Neural cell (in vitro differentiated cells): ENCODE measurements at regions not wholly inside any gene's neighbourhood (a gene's known extent, or its start where the extent isn't known, plus 50 kb on each side); places are given as distances from the start of the nearest gene placed in this dataset.

Experiments
- H2AFZ ChIP-seq: fragments of 200-600, 300-800 bp; sonication (generic), shearing (Covaris generic); 2 replicates; pipeline ENCODE4 v1.6.0; 2014; ENCODE audit warnings: low read depth, mild to moderate bottlenecking, antibody characterized with exemption, low read length, moderate library complexity
- H3F3A ChIP-seq: fragments of 200-600 bp; shearing (Covaris generic); 2 replicates; pipeline ENCODE4 v1.6.1; 2016; ENCODE audit warnings: mild to moderate bottlenecking, moderate library complexity, mixed read lengths, antibody characterized with exemption, low read length; ENCODE audit not compliant: insufficient read depth, poor library complexity, severe bottlenecking
- H3K27ac ChIP-seq: fragments of 200-600, 300-800 bp; sonication (generic), shearing (Covaris generic); 2 replicates; pipeline ENCODE4 v1.5.1; 2014; ENCODE audit warnings: mild to moderate bottlenecking, low read length, moderate library complexity
- H3K27me3 ChIP-seq: fragments of 300-800, 200-600 bp; sonication (generic), shearing (Covaris generic); 2 replicates; pipeline ENCODE4 v1.6.0; 2014; ENCODE audit warnings: mild to moderate bottlenecking, low read depth, low read length, moderate library complexity; ENCODE audit not compliant: insufficient read depth
- H3K36me3 ChIP-seq: fragments of 300-800, 200-600 bp; sonication (generic), shearing (Covaris generic); 2 replicates; pipeline ENCODE4 v1.5.1; 2014; ENCODE audit warnings: mild to moderate bottlenecking, antibody characterized with exemption, low read length, moderate library complexity; ENCODE audit not compliant: insufficient read depth
- H3K4me2 ChIP-seq: fragments of 300-800, 200-600 bp; sonication (generic), shearing (Covaris generic); 2 replicates; pipeline ENCODE4 v1.6.0; 2014; ENCODE audit warnings: mild to moderate bottlenecking, low read length
- H3K4me3 ChIP-seq: fragments of 300-800, 200-600 bp; sonication (generic), shearing (Covaris generic); 2 replicates; pipeline ENCODE4 v1.5.1; 2014; ENCODE audit warnings: mild to moderate bottlenecking, low read length, moderate library complexity
- H3K79me2 ChIP-seq: fragments of 200-600 bp; shearing (Covaris generic); replicated peaks from 2 replicates; pipeline ENCODE4 v1.6.0; 2014; ENCODE audit warnings: mild to moderate bottlenecking, low read length, moderate library complexity; ENCODE audit not compliant: insufficient read depth
- H3K9ac ChIP-seq: fragments of 300-800, 200-600 bp; sonication (generic), shearing (Covaris generic); 2 replicates; pipeline ENCODE4 v1.6.1; 2016; ENCODE audit warnings: mild to moderate bottlenecking, low read length, mixed read lengths
- H3K9me2 ChIP-seq: fragments of 200-600 bp; shearing (Covaris generic); 2 replicates; pipeline ENCODE4 v1.6.1; 2016; ENCODE audit warnings: mild to moderate bottlenecking, low read length, mixed read lengths; ENCODE audit not compliant: insufficient read depth
- H3K9me3 ChIP-seq: fragments of 200-600, 300-800 bp; sonication (generic), shearing (Covaris generic); 2 replicates; pipeline ENCODE4 v1.6.1; 2016; ENCODE audit warnings: mild to moderate bottlenecking, mixed run types, low read length, moderate library complexity, mixed read lengths
- H4K20me1 ChIP-seq: fragments of 200-600 bp; shearing (Covaris generic); 2 replicates; pipeline ENCODE4 v1.6.1; 2016; ENCODE audit warnings: mild to moderate bottlenecking, mixed run types; ENCODE audit not compliant: insufficient read depth
- EP300 ChIP-seq: fragments of 450-650 bp; conservative IDR thresholded peaks from 2 replicates; pipeline ENCODE4 v1.6.1; 2014; ENCODE audit warnings: antibody characterized with exemption, mild to moderate bottlenecking, moderate library complexity; ENCODE audit not compliant: poor library complexity, severe bottlenecking
- EZH2 ChIP-seq: fragments of 200-600, 300-800 bp; shearing (Covaris generic), sonication (generic); IDR thresholded peaks from 2 replicates; pipeline ENCODE4 v1.6.1; 2014; ENCODE audit warnings: antibody characterized with exemption, low read length, borderline replicate concordance, mild to moderate bottlenecking; ENCODE audit not compliant: insufficient read depth, poor library complexity, severe bottlenecking
- MXI1 ChIP-seq: fragments of 450-650 bp; conservative IDR thresholded peaks from 2 replicates; pipeline ENCODE4 v1.6.1; 2014; ENCODE audit warnings: antibody characterized with exemption, mild to moderate bottlenecking; ENCODE audit not compliant: poor library complexity, severe bottlenecking
- POLR2AphosphoS5 ChIP-seq: IDR thresholded peaks from 2 replicates; pipeline ENCODE4 v1.6.1; 2012
- RAD21 ChIP-seq: fragments of 450-650 bp; conservative IDR thresholded peaks from 2 replicates; pipeline ENCODE4 v1.6.1; 2014; ENCODE audit warnings: antibody characterized with exemption, mild to moderate bottlenecking, moderate library complexity
- SMC3 ChIP-seq: fragments of 450-650 bp; conservative IDR thresholded peaks from 2 replicates; pipeline ENCODE4 v1.6.1; 2014; ENCODE audit warnings: antibody characterized with exemption, mild to moderate bottlenecking, moderate library complexity; ENCODE audit not compliant: poor library complexity
- TAF1 ChIP-seq: IDR thresholded peaks from 2 replicates; pipeline ENCODE4 v1.6.1; 2012; ENCODE audit warnings: low read depth
- TF ChIP-seq, protein P1 (sequence below): IDR thresholded peaks from 2 replicates; pipeline ENCODE4 v1.6.1; 2012; ENCODE audit warnings: borderline replicate concordance
- TF ChIP-seq, protein P2 (sequence below): fragments of 450-650 bp; IDR thresholded peaks from 2 replicates; pipeline ENCODE4 v1.5.1; 2014; ENCODE audit warnings: antibody characterized with exemption, mild to moderate bottlenecking, moderate library complexity; ENCODE audit not compliant: poor library complexity, severe bottlenecking

DNA sequence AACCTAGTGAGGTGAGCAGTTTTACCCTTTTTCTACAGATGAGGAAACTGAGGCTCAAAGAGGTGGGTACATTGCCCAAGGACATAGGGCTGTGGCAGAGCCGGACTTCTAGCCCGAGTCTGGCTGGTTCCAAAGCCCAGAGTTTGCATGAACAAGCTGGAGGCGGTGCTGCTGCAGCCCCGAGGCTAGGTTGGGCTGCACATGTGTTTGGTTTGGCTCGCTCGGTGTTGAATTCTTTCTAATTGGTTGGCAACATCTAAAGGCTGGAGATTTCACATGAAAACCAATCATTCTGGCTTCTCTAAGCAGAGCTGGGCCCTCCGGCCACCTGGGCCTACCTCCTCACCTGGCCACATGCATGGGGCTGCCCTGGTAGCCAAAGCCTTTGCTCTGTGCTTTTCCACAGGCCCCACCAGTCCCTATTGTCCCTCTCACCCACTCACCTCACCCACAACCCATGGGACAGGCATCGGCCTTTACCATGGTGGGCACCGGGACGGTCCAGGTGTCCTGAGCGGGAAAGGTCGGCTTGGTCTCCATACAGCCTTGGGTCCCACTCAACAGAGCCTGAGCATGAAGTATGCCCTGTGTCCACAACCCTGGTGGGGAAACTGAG is 262.3 kb downstream of the NSG2 start:
- Histone ChIP-seq H3K4me3 (no peak overlapping the region), H3K4me2 (no peak overlapping the region), H3K9me2 (no peaks in the 10 kb centered on the region), H3K27ac (no peak overlapping the region), H3K9ac (no peak overlapping the region), H4K20me1 (no peaks in the 10 kb centered on the region), H3K79me2 (no peaks in the 10 kb centered on the region), H3K27me3 (no peaks in the 10 kb centered on the region), H3K9me3 (no peaks in the 10 kb centered on the region), H3K36me3 (no peaks in the 10 kb centered on the region), H2AFZ (no peak overlapping the region), H3F3A (no peaks in the 10 kb centered on the region)
- TF ChIP-seq, protein P1, sequence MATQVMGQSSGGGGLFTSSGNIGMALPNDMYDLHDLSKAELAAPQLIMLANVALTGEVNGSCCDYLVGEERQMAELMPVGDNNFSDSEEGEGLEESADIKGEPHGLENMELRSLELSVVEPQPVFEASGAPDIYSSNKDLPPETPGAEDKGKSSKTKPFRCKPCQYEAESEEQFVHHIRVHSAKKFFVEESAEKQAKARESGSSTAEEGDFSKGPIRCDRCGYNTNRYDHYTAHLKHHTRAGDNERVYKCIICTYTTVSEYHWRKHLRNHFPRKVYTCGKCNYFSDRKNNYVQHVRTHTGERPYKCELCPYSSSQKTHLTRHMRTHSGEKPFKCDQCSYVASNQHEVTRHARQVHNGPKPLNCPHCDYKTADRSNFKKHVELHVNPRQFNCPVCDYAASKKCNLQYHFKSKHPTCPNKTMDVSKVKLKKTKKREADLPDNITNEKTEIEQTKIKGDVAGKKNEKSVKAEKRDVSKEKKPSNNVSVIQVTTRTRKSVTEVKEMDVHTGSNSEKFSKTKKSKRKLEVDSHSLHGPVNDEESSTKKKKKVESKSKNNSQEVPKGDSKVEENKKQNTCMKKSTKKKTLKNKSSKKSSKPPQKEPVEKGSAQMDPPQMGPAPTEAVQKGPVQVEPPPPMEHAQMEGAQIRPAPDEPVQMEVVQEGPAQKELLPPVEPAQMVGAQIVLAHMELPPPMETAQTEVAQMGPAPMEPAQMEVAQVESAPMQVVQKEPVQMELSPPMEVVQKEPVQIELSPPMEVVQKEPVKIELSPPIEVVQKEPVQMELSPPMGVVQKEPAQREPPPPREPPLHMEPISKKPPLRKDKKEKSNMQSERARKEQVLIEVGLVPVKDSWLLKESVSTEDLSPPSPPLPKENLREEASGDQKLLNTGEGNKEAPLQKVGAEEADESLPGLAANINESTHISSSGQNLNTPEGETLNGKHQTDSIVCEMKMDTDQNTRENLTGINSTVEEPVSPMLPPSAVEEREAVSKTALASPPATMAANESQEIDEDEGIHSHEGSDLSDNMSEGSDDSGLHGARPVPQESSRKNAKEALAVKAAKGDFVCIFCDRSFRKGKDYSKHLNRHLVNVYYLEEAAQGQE = no peak
- TF ChIP-seq TAF1 = no peak
- TF ChIP-seq SMC3 = no peak
- no peak for TF ChIP-seq EP300
- TF ChIP-seq EZH2 = no peak
- no peak for TF ChIP-seq RAD21
- TF ChIP-seq POLR2AphosphoS5 = no peak
- TF ChIP-seq MXI1 = no peak
- TF ChIP-seq, protein P2, sequence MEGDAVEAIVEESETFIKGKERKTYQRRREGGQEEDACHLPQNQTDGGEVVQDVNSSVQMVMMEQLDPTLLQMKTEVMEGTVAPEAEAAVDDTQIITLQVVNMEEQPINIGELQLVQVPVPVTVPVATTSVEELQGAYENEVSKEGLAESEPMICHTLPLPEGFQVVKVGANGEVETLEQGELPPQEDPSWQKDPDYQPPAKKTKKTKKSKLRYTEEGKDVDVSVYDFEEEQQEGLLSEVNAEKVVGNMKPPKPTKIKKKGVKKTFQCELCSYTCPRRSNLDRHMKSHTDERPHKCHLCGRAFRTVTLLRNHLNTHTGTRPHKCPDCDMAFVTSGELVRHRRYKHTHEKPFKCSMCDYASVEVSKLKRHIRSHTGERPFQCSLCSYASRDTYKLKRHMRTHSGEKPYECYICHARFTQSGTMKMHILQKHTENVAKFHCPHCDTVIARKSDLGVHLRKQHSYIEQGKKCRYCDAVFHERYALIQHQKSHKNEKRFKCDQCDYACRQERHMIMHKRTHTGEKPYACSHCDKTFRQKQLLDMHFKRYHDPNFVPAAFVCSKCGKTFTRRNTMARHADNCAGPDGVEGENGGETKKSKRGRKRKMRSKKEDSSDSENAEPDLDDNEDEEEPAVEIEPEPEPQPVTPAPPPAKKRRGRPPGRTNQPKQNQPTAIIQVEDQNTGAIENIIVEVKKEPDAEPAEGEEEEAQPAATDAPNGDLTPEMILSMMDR = no peak

- Histone ChIP-seq H3K9me2 (no peaks in the 10 kb centered on the region), H3K9ac (no peak overlapping the region), H3K36me3 (no peaks in the 10 kb centered on the region), H3K4me2 (no peak overlapping the region), H3K27ac (no peak overlapping the region), H4K20me1 (no peaks in the 10 kb centered on the region), H3K27me3 (no peaks in the 10 kb centered on the region), H3F3A (no peaks in the 10 kb centered on the region), H3K4me3 (no peak overlapping the region), H3K9me3 (no peaks in the 10 kb centered on the region), H2AFZ (no peak overlapping the region), H3K79me2 (no peaks in the 10 kb centered on the region)
- TF ChIP-seq, protein P1 = no peak
- TF ChIP-seq SMC3 (no peak), EP300 (no peak), EZH2 (no peak), TAF1 (no peak), MXI1 (no peak), POLR2AphosphoS5 (no peak)
- TF ChIP-seq, protein P2 = no peak
These were observed 263.8 kb downstream of the NSG2 start for GRCh38 chr5:174309131-174309795.
